ENCODE measurements at regions not wholly inside any gene's neighbourhood (a gene's known extent, or its start where the extent isn't known, plus 50 kb on each side); places are given as distances from the start of the nearest gene placed in this dataset.

DNA sequence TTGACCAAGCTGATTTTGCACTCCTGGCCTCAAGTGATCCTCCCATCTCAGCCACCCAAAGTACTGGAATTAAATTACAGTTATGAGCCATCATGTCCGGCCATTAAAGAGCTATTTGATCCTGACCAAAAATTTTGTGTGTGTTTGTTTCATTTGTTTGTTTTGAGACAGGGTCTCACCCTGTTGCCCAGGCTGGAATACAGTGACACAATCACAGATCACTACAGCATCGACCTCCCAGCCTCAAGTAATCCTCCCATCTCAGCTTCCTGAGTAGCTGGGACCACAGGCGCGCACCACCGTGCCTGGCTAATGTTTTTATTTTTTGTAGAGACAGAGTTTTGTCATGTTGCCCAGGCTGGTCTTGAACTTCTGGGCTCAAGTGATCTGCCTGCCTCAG, 82.9 kb upstream of the RBPJ start (continued):
- TF ChIP-seq, protein P1, sequence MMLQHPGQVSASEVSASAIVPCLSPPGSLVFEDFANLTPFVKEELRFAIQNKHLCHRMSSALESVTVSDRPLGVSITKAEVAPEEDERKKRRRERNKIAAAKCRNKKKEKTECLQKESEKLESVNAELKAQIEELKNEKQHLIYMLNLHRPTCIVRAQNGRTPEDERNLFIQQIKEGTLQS (IDR thresholded peaks at IDR 0.05) = no peak

- no peak overlapping the region for H3K4me3 ChIP-seq (ENCODE audit: low read depth in 1 of 3, low read length in 3 of 3)
- no peak for DNase-seq (ENCODE audit: low spot score)
- H3K27ac ChIP-seq (ENCODE audit: low read depth in 1 of 2, low read length in 2 of 2) = no peak overlapping the region
- no peaks in the 10 kb centered on the region for H3K27me3 ChIP-seq (ENCODE audit: control insufficient read depth in 4 of 4, insufficient read depth in 4 of 4, low read length in 3 of 4)
- no peaks in the 10 kb centered on the region for H3K9me3 ChIP-seq (ENCODE audit: control insufficient read depth in 4 of 4, low read length in 3 of 4)
- TF ChIP-seq FOXA1 (IDR thresholded peaks at IDR 0.05) (no peak), MAX (IDR thresholded peaks at IDR 0.05) (no peak), JUND (IDR thresholded peaks at IDR 0.05) (no peak), RAD21 (IDR thresholded peaks at IDR 0.05) (no peak), ZBTB33 (IDR thresholded peaks at IDR 0.05) (no peak)
- H3K9ac ChIP-seq (ENCODE audit: low read depth in 1 of 2, low read length in 2 of 2) = no peak overlapping the region
- H3K4me1 ChIP-seq (ENCODE audit: control insufficient read depth in 4 of 4, insufficient read depth in 4 of 4, low read length in 3 of 4) = no peaks in the 10 kb centered on the region
- WGBS = 17% methylated on average over 4 of the region's 4 CpGs
- no peaks in the 10 kb centered on the region for H3K36me3 ChIP-seq (ENCODE audit: control insufficient read depth in 4 of 4, insufficient read depth in 3 of 4, low read depth in 1 of 4, low read length in 3 of 4)
Observed at GRCh38 chr4:26238426-26238777, 82.4 kb upstream of the RBPJ start.

DNA sequence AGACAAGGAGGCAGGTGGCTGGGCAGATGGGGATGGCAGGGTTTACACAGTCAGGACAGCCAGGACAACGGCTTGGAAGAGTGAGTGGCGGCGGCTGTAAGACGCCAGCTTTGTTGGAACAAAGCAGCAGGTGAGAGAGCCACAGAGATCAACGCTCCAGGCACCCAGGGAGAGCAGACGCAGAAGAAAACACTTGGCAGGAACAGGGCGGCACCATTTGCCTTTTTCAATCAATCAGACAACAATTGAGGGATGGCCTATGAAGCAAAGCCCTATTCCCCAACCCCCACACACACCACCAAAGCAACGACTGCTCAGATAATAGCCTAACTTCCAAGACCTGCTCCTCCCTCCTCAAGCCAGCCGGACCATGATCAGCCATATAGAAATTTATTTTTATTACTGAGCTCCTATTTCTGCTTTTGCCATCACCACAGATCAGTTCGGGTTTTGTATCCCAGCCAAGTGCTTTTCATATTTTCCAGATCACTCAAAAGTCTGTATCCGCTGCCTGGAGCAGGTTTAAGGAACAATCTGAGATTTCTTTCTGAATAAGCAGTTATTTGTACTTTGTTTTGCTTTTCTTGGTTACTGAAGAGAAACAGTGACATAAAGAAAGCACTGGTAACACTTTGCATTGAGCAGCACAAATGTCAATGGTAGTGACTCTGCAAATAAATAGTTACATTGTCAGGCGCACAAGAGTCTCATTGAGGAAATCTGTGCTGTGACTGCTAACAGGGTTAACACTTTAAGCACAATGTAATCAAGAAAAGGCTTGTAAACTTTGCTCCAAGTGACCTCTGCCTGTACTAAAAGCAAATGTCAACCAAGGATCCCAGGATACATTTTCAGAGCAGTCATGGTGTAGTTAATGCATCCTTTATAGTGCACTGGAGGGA, 81.8 kb upstream of the RBPJ start:
- H3K4me1 ChIP-seq (ENCODE audit: control insufficient read depth in 4 of 4, insufficient read depth in 4 of 4, low read length in 3 of 4) = no peaks in the 10 kb centered on the region
- no peak overlapping the region for H3K4me3 ChIP-seq (ENCODE audit: low read depth in 1 of 3, low read length in 3 of 3)
- no peak for TF ChIP-seq RAD21 (IDR thresholded peaks at IDR 0.05)
- TF ChIP-seq HNF4A (conservative IDR thresholded peaks at IDR 0.05) = no peak
- TF ChIP-seq REST (IDR thresholded peaks at IDR 0.05) = no peak
- H3K9me3 ChIP-seq (ENCODE audit: control insufficient read depth in 4 of 4, low read length in 3 of 4) = no peaks in the 10 kb centered on the region
- no peaks in the 10 kb centered on the region for H3K27me3 ChIP-seq (ENCODE audit: control insufficient read depth in 4 of 4, insufficient read depth in 4 of 4, low read length in 3 of 4)
- no peak for DNase-seq (ENCODE audit: low spot score)
- H3K36me3 ChIP-seq (ENCODE audit: control insufficient read depth in 4 of 4, insufficient read depth in 3 of 4, low read depth in 1 of 4, low read length in 3 of 4) = no peaks in the 10 kb centered on the region
- 31% methylated on average over 12 of the region's 12 CpGs for WGBS
- H3K9ac ChIP-seq (ENCODE audit: low read depth in 1 of 2, low read length in 2 of 2) = no peak overlapping the region
- H3K27ac ChIP-seq (ENCODE audit: low read depth in 1 of 2, low read length in 2 of 2) = peak overlapping the region in 1 of 2 donors; percentile 12

GRCh38 chr4:26239801-26240200, 81.0 kb upstream of the RBPJ start:
- H3K27ac ChIP-seq (ENCODE audit: low read depth in 1 of 2, low read length in 2 of 2) = no peak overlapping the region
- no peak overlapping the region for H3K4me3 ChIP-seq (ENCODE audit: low read depth in 1 of 3, low read length in 3 of 3)
- H3K4me1 ChIP-seq (ENCODE audit: control insufficient read depth in 4 of 4, insufficient read depth in 4 of 4, low read length in 3 of 4) = no peaks in the 10 kb centered on the region
- H3K36me3 ChIP-seq (ENCODE audit: control insufficient read depth in 4 of 4, insufficient read depth in 3 of 4, low read depth in 1 of 4, low read length in 3 of 4) = no peaks in the 10 kb centered on the region
- H3K27me3 ChIP-seq (ENCODE audit: control insufficient read depth in 4 of 4, insufficient read depth in 4 of 4, low read length in 3 of 4) = no peaks in the 10 kb centered on the region
- no peak for DNase-seq (ENCODE audit: low spot score)
- 88% methylated on average over 5 of the region's 5 CpGs for WGBS
- no peak overlapping the region for H3K9ac ChIP-seq (ENCODE audit: low read depth in 1 of 2, low read length in 2 of 2)
- no peaks in the 10 kb centered on the region for H3K9me3 ChIP-seq (ENCODE audit: control insufficient read depth in 4 of 4, low read length in 3 of 4)
- TF ChIP-seq SP1 (IDR thresholded peaks at IDR 0.05) (no peak), JUND (IDR thresholded peaks at IDR 0.05) (no peak), MAX (IDR thresholded peaks at IDR 0.05) (no peak), FOXA1 (IDR thresholded peaks at IDR 0.05) (no peak), HNF4A (conservative IDR thresholded peaks at IDR 0.05) (no peak), HNF4G (IDR thresholded peaks at IDR 0.05) (no peak), FOXA2 (IDR thresholded peaks at IDR 0.05) (no peak), NR2F2 (IDR thresholded peaks at IDR 0.05) (no peak), ZBTB33 (IDR thresholded peaks at IDR 0.05) (no peak)
- TF ChIP-seq, protein P1 (IDR thresholded peaks at IDR 0.05) = no peak

All from liver (tissue), 7 donors.